Activated gamma-delta T cell (primary cell): ENCODE measurements at regions not wholly inside any gene's neighbourhood (a gene's known extent, or its start where the extent isn't known, plus 50 kb on each side); places are given as distances from the start of the nearest gene placed in this dataset.

ENCODE experiments used
- DNase-seq: peaks from one replicate; lab custom pipeline; 2025; lab: John Stamatoyannopoulos, UW

DNA sequence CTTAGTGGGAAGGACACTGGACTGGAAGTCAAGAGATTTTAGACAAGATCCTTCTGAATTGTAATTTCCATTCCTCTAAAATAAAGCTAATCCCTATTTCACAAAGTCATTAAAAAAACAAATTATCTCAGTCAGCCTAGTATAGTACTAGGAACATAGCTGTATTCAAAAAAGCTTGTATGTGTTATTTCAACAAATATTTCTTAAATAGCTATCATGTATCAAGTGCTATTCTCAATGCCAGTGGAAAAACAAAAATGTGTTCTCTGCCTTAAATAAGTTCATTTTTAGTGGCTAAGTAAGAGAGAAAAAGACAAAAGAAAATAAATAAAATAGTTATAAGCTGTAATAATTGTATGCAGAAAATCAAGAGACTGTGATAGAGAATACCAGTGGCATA is 541.8 kb upstream of the CDH2 start:
- no peak for DNase-seq

DNA sequence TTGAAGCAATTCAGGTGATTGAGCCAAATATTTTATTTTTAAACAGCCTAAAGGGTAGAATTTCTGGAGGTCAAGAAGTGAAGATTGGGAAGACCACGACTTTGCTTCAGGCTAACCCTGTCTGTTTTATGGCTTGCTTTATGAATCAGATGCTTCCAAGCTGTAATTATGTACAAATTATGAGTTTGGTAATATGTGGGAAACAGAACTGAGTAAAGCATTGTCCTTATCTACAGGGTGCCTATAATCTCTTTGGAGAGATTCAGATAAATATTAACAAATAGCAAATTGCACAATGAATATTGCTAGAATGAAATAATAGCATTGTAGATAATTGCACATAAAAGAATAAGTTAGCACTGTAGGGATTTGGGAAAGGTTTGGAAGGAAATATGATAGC is 539.4 kb upstream of the CDH2 start:
- DNase-seq = no peak

DNA sequence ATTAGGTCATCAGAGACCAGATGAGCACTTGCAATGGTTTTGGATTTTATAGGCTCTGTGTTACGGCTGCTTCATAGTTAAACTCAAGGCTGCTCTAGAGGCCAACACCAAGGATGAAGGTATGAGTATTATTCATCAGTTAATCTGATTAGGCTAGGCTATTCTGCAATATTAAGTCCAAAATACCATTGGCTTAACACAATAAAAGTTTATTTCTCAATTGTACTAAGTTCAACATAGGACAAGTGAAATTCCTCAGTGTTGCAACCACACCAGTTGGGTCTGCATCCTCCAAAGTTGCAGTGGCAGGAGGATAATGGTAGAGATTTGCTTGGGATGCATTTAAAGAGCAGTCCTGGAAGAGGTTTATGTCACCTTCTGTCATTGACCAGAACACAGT is 538.3 kb upstream of the CDH2 start:
- no peak for DNase-seq

DNA sequence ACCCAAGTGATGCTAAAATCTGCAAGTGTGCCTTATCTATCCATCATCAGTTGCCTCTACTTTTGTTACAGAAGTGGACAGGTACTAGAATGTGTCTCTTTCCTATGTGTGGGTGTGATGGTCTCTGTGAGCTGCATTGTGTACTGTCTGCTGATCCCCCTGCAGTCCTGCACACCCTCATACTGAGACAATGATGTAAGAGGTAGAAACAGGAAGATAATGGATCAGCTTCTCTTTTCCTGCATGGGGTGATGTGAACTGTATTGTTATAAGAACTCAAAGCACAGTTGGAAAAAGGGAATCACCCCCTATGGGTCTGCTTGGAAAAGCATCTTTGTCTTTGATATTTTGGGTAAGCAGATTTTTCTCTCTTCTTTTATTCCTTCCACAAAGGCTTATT is 537.6 kb upstream of the CDH2 start:
- no peak for DNase-seq

DNA sequence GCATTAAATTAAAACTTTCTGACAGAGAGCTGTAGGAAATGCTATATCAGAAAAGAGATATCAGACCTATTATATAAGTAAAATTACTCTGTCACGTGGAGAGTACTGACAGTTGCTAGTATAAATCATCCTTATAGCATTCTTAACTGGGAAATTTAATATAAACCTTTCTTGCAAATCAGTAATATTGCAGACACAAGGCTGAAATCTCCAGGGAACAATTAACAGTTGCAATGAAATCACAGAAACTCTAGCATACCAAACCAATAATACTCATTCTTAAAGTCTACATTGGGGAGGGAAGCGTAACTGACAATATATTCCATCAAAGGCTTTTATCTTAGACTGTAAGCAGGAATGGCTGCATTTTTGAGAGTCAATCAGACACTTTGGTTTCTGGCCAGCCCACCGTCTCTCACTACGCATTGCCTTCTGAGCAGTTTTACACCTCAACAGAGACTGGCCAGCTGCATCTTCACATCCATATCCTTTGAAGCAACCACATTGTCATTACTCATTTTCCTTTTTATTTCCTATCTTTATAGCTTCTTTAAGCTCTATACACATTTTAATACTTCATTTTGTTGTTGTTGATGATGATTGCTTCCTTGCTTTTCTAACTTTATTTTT is 536.0 kb upstream of the CDH2 start:
- DNase-seq = no peak

DNA sequence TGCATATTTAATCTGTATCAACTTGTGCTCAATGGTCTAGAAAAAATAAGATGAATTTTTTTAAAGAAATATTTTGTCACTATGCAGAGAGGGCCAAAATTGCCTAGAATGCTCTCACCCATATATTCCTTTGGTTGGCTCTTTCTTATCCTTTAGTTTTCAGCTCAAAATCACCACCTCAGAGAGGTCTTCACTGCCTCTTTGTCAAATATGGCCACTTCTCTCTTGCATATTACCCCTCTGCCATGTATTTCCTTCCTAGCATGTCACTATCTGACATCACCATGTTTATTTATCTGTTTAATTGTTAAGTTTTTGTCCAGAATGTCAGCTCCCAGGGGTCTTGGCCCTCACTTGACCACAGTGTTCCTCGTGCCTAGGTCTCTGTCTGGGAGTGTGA is 535.2 kb upstream of the CDH2 start:
- no peak for DNase-seq

DNA sequence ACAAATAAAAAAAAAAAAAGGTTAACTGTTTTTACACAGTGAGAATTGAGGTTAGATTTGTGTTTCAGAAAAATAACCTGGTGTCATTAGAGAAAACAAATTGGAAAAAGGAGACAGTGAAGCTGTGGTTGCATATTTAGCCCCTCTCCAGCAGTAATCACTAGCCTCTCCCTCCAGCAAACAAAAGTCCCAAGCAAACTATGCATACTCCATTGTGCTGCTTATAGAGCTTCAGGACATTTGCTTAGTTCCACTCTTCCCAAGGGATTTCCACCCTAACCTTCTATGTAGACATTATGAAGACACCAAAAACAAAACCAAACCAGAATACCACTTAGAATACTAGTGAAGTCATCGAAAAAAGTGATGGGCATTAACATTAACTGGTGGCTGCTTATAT is 534.2 kb upstream of the CDH2 start:
- no peak for DNase-seq

DNA sequence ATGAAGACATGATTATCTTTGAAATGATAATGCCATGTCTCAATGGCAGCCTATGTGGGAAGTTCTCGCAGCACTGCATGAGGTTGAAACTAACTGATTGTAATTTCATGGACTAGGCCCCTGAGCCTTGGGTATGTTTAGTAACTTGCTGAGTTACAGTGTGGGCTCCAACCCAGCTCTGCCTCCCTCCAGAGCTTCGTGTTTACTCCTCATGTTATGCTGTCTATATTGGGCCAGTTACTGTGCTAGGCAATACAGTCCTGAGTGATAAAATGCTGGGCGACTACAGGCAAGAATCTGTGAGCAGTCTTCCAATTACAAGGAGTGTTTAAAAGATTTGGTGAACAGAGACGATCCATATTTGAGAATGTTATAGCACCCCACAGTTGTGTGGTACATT is 530.1 kb upstream of the CDH2 start:
- no peak for DNase-seq

DNA sequence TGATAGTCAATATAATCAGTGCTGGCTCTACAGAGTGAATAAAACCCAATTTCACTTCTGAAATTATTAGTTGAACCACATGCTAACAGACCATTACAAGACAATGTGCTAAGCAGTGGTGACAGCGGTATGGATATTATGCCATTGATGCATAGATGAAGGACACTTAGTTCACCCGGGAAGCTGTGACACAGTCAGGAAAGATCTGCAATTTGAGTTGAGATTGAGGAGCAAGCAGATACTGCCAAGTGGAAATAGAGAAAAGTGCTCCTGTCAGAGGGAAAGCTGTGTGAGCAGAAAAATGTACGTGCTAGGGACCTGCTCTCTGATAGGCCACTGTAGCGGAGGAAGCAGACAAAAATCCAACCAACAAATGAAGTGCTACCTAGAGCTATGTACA is 529.5 kb upstream of the CDH2 start:
- no peak for DNase-seq

DNA sequence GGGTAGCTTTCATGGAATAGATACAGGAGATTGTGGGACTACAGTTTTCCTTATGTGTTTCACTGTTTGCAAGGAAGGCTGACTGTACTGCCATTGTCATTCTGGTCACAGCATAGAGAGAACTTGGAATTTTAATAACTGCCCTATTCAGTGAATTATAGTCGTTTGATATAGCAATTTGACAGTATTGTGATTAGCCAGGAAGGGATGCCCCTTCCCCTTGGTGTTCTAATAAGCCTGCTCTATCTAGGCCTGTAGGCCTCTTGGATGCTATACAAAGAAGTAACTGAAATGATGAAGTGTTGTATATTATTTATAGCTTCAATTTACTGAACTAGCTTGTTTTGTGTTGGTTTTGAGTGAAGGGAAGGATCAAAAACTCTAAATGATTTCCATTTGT is 528.6 kb upstream of the CDH2 start:
- no peak for DNase-seq

DNA sequence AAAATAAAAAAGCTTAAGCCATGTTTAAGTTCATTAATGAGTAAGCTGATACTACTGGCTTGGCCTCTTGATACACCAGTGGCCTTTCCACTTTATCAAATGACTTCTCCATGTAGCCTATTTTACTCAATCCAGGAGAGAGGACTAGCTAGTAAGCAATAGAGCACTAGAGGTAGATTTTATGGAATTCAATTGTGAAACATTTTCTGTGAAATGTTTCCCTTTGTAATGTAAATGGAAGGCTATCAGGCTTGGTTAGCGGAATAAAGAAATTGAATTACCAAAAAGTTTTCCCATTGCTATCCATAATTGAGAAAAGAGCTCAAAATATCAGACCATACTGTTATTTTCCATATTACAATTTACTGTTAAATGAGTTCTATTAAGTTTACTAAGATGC is 515.4 kb upstream of the CDH2 start:
- no peak for DNase-seq

DNA sequence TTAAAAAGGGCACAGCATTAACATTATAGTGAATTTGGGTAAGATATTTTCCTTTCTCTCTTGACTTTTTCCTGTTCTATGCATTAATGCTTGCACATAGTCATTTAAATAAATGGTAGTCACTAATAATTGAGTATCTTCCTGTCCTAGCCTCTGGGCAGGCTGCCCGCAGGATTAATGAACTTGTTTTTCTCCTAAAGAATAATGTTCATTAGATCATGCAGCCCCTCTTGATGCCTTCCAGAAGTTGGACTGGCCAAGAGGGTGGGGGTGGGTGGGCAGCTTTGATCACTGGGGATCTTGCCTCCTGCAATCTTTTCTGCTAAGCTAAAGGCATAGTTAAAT is 514.5 kb upstream of the CDH2 start:
- no peak for DNase-seq

DNA sequence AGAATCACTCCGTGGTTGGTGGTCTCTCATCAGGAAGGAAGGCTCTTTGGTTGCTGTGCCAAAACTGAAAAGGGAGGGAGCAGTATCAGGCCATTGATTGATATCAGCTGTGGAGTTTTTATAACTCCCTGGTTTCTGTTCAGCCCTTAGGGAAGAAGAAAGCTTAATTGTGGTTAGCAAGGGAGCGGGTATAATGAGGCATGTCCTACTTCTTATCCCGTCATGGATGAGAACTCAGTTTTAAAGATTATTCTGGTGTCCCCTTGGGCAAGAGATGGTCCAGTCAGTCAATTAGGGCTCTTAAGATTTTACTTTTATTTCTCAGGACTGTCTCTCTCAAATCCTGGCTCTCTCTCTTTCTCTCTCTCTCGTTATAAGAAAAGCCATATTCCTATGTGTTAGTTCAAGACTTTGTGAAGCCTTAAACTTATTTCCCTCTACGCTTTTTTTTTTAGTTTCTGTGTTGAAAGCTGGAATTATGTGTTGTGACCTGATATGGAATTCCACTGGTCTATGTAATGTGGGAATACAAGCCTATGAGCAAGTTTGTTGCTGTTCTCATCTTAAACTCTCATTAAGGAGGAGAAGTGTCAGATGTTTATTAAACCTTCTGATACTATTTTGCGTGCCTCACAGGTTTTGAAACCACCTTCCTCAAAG is 514.0 kb upstream of the CDH2 start:
- DNase-seq = no peak

DNA sequence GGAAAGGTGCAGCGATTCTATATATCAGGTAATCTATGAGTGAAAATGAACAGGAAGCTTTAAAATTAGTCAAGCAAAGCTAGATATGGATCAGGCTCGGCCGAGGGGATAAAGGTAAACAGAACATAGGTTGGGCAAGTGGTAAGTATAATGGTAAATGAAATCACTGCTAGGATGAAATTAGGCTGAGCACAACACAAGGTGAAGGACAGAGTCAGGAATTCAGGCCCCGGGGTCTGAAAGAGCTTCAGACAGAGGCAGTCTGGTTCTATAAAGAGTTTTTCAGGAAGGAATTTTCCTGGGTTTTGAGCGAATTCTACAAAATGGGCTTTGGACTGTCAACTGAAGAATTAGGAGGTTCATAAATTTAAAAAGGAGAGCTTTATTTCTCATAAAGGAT is 513.2 kb upstream of the CDH2 start:
- DNase-seq = no peak

DNA sequence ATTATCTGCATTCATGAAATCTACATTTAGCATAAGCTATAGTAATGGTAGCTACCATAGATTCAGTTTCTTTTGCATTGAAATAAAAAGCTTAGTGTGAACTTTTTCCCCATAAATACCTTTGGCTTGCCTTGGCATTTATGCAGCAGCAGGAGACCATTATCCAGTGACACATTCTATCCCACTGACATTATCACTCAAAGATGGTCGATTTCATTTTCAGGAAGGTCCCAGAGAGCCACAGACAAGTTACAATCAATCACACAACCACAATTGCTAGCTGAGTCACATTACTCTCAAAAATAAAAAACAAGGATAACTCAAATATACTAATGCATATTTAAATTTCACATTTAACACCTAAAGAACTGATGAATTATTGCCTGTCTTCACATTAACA is 512.7 kb upstream of the CDH2 start:
- no peak for DNase-seq

DNA sequence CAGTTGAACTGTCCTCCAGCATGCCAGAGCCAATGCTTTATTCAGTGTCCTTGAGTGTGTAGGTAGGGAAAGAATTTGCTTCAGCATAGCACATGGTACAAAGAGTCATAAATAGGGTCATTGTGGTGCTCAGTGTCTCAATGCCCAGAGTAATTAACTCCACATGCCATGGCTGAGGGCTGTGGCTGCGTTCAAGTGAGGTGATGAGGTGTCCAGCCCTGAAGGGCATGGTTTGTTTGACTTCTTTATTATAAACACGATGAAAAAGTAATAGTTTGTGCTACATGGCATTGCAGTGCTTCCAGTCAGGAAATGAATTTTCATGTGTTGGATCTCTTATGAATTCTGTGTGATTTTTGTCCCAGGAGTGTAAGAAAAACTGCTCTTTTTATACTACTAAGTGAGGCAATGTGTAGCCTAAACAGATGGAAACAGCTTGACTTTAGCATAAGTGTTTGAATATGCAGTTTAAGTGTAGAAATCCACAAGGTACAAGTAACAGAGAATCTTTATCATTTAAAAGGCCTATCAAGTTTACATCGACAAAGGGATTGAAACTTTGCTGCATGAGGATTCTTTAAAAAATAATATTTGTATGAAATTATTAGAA is 507.9 kb upstream of the CDH2 start:
- DNase-seq = no peak

DNA sequence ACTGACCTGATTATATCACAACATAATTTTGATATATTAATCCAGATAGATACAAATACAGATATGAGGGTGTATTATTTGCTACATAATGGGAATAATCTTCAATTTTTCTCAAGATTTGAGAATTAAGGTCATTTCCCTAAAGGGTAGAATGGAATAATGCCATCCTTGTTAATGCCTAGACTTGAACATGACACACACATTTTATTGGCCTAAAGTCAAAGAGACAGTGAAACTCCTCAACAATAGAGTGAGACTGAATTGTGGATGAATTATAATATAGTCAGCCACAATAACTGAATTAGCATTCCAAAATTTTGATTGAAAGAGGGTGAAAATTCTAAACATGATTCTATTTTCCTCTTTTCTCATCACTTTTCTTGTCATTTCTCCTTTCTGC is 506.0 kb upstream of the CDH2 start:
- DNase-seq = no peak

DNA sequence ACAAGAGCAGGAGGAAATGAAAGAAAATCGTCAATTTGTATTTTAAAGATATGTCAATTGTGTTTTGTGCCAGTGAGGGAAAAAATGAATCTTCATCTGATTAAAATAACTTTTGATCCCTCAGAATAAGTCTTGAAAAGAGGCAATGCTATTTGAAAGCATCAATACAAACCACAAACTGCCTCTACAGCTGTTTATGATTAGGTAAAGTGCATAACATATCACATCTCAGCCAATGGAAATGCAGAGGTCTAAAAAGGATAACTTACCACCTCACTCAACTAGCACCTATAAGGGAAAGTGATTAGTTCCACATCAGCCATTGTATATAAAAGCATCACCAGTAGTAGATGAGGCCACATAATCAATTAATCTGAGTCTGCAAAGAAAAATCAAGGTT is 492.2 kb upstream of the CDH2 start:
- DNase-seq = no peak

DNA sequence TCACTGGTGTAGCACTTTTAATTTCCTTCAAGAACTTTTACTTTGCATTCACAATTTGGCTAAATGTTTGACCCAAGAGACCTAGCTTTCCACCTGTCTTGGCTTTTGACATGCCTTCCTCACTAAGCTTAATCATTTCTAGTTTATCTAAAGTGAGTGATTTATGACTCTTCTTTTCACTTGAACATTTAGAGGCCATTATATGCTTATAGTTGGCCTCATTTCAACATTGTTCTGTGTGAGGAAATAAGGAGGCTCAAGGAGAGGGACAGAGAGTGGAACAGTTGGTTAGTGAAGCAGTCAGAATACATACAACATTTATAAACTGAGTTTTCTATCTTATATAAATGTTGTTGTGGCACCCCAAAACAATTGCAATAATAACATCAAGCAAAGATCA is 489.3 kb upstream of the CDH2 start:
- DNase-seq = no peak

DNA sequence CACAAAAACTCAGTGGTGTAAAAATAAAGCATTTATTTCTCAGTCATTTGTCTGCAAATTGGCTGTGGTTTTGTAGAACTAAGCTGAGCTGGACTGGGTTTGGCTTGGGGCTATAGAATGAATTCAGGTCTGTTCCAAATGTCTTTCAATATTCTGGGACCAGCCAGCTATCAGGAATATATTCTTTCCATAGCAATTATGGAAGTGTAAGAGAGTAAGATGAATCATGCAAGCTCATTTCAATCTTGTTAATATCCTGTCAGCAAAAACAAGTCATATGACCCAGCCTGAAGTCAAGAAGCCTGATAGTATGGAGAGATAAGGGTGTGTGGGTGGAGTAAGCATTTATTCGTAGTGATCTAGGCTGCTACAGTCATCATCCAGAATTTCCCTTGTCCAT is 481.0 kb upstream of the CDH2 start:
- no peak for DNase-seq

DNA sequence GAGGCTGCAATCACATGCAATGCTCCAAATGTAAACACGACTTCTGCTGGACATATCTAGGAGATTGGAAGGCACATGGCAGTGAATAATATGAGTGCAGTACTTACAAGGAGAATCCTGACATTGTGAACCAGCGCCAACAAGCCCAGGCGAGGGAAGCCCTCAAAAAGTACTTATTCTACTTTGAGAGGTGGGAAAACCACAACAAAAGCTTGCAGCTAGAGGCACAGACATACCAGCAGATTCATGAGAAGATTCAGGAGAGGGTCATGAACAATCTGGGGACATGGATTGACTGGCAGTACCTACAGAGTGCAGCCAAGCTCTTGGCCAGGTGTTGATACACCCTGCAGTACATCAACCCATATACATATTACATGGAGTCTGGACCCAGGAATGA is 475.7 kb upstream of the CDH2 start:
- no peak for DNase-seq

DNA sequence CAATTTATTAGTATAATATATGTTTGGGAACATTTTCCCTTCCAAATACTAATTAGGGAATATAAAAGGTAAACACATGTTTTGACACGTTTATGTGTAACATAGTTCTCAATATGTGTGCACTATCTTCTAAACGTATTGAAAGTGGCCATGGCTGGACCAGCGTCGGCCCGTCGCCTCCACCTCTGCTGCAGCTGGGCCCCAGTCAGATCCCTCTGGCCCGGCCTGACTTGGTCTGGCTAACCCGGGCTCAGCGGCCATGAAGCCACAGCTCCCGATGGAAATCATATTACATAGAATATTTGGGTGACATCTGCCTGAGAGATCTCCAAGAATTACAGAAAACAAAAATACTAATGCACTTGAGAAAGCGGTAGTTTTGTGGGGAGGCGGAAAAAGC is 474.4 kb upstream of the CDH2 start:
- DNase-seq = no peak

DNA sequence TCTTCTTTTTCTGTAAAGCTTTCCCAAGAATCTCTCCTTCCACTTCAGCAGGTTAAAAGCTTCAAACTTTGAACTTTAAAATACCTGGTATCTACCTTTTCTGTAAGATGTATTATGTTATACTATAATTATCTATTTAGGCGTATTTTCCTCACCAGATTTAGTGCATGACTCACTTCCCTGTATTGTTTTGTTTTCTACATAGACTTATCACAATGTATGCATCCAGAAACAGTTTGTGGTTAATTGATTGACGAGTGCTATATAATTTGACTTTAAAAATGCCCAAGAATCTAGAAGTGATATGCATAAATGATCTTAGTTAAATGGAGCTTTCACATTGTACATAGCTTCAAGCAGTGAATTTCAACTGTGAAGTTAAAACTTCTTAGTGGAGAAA is 473.9 kb upstream of the CDH2 start:
- DNase-seq = no peak

DNA sequence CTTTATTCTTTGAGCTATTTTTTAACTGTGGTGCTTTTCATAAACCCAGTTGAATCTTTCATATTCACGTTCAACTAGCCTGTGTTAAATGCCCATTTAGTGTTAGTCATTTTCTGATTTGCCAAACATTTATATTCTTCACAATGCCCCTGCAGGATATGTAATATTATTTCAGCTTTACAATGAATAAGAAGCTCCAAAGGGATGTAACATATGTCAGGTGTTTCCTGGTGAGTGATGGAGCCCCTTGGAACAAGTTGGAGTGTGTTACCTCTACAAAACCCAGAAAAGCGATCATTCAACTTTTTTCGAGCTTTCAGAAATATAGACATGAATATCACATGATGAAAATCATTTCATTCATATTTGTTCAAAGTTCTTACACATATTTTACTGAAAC is 471.0 kb upstream of the CDH2 start:
- no peak for DNase-seq
